ENCODE measurements at regions not wholly inside any gene's neighbourhood (a gene's known extent, or its start where the extent isn't known, plus 50 kb on each side); places are given as distances from the start of the nearest gene placed in this dataset.

DNA sequence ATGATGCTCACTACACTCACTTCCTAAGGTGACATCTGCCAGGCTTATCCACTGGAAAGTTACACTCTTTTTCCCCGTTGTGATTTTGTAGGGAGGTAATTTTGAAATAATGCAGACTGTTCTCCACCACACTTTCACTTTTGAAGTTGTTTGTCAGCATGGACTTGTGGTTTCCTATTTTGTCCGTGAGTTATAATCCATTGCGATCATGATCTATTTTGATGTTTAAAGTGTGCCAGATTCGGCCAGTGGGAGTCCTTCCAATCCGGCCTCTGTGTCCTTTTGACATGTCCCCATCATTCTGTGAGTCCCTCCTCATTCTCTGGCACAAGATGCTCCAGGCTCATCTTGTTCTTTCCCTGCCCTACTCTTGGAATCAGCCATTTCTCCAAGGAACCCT is 211.3 kb upstream of the KLF4 start:
- no peak for DNase-seq (ENCODE audit: low spot score)

DNA sequence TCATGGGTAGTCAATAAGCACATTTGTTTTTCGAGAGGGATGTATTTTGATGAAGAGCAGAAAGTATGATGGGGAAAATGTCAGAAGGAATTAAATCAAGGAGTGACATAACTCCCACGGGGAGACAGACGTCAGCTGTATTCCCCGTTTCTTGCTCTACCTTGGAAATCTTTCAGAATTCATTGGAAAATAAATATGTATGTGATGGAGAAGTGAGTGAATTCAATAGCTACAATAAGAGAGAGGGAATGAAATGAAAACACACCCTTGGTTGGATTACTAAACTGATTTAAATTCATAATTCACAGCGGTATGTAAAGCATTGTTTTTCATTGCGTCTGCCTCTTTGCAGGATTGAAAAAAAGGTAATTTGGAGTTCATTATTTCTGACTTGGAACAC is 209.7 kb upstream of the KLF4 start:
- no peak for DNase-seq (ENCODE audit: low spot score)

DNA sequence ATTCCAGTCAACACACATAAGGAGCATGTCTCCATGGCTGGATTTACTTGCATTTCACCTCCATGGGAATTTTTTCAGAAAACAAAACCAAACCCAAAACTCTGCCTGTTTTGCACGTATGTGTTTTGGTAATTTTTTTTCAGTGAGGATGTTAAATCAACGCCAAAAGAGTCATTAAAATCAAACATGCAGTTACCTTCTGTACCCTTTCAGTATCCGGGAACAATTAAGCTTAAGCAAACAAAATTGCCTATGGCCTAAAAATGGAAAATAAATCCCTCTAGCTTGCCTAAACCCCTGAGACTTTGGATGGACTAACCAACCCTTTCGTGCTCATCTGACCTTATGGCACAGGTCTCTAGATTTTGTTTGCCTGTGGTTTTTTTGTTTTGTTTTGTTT is 209.2 kb upstream of the KLF4 start:
- DNase-seq (ENCODE audit: low spot score), result no peak

DNA sequence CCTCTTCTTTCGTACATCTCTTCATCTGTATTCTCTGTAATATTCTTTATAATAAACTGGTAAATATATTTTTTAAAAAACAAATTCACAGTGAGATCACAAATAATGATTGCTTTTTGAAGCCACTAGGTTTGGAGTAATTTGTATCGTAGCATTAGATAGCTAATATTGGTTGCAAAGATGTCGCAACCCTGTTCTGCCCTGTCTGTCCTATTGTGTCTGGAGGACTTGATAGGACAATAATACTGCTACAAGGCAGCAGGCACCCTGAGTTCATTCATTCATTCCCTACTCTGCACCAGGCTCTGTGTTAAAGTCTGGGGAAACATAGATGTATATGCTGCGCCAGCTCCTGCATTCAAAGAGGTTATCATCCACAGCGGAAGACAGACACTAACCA is 206.7 kb upstream of the KLF4 start:
- no peak for DNase-seq (ENCODE audit: low spot score)

DNA sequence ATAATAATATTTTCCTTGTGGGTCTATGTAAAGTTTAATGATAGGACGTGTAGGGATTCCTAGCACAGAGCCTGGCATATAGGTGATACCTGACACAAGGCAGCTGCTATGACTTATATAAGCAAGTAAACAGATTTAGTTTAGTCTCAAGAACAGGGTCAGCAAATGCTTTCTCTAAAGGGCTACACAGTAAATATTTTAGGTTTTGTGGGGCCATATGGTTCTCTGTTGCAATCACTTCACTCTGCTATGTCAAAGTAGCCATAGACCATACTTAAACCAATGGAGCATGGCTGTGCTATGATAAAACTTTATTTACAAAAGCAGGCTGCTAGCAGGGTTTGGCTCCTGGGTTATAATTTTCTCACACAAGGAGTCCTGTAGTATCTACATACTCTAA is 204.8 kb upstream of the KLF4 start:
- no peak for DNase-seq (ENCODE audit: low spot score)

DNA sequence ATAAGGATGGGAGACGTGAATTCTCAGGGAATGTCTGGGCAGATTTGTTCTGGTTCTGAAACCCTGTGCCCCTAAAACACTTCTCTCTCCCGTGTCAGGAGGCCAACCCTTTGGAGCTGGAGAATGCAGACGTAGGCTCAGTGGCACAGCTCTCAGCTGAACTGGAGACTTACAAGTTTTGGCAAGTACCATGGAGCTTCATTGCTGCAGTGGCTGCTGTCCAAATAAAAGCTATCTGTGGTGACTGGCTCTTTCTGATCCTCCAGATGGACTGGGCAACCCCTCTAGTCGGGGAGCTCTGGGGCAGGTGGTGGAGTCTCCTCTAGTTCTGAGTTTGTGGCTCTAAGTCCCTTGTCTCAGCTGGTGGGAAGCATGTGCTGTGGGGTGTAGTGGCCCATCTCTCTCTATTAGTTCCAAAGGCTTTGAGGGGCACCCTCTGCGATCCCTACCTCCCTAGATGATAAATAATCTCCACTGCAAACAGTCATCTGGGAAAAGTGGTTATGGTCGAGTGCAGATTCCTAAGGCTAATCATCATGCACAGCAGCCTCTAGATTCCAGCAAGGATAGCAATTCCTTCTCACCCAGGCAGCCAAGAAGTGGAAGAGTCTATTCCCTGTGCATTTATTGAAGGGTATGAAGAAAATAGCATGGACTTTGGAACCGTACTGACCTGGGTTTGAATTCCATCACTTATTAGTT is 204.2 kb upstream of the KLF4 start:
- no peak for DNase-seq (ENCODE audit: low spot score)

DNA sequence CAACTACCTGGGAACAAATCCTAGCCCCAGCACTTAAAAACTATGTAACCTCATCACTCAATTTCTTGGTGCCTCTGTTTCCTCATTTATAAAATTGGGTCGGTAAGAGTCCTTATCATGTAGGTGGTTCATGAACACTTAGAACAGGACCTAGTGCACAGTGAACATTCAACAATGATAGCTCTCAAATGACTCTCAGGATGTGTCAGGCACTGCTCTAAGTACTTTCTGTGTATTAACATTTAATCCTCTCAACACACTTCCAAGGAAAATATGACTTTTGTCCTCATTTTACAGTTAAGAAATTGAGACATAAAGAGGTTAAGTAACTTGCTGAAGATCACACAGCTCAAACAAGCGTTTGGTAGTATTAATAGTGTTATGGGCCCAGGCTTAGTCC is 202.1 kb upstream of the KLF4 start:
- no peak for DNase-seq (ENCODE audit: low spot score)

DNA sequence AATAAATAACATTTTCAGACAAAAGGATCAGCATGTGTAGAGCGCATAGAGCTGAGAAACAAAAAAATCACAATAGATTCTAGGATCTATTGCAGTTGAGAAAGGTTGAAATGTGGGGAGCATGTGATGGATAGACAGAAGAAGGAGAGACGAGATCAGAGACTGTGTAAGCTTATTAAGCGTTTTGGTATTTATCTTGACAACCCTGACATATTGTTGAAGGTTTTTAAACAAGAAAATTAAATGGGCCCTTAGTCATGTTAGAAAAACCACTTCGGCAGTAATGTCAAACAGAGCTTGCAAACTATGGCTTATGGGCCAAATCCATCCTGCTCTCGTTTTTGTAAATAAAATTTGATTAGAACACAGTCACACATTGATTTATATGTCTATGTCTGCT is 200.5 kb upstream of the KLF4 start:
- DNase-seq (ENCODE audit: low spot score), result no peak

DNA sequence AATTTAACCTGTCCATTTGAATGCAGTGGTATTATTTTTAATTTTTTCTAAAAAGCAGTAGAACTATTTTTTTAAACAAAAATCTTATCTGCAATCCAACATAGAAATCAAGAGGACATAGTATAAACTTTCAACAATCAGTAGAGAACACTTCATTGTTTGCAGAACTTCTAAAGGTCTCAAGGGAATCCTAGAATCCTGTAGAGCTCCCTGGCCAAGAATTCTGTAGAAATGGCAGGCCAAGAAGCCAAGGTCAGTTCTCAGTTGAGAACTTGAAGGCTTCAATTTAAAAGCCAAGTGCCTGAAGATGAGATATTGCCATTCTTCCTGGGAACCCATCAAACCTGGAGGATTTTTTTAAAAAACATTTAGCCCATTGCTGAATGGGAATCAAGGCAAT is 199.2 kb upstream of the KLF4 start:
- no peak for DNase-seq (ENCODE audit: low spot score)

GRCh38 chr9:107685901-107686300 is 196.3 kb upstream of the KLF4 start:
- DNase-seq (ENCODE audit: low spot score), result no peak

DNA sequence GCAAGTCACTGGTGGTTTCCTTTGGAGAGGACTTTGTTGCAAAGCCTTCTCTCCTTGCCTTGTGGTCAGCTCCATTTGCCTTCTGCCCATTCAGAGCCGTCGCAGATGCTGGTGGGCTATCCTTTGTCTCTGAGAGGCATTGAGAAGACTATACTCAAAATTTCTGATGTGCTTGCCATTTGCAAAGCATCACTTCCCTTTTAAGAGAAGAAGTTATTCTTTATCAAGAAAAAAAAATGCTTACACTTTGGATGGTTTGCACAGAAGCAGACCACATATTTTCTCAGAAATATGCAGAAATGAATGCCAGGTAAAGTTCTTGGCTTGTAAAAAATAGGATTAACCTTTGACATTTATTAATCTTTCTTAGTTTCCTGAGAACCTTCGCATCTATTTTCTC is 195.8 kb upstream of the KLF4 start:
- no peak for DNase-seq (ENCODE audit: low spot score)

- DNase-seq (ENCODE audit: low spot score), result no peak
These were observed 194.7 kb upstream of the KLF4 start for GRCh38 chr9:107684224-107684623.

GRCh38 chr9:107683566-107683965 is 194.0 kb upstream of the KLF4 start:
- peak; percentile 15 for DNase-seq (ENCODE audit: low spot score)

GRCh38 chr9:107681988-107682387 is 192.4 kb upstream of the KLF4 start:
- DNase-seq (ENCODE audit: low spot score), result no peak

DNA sequence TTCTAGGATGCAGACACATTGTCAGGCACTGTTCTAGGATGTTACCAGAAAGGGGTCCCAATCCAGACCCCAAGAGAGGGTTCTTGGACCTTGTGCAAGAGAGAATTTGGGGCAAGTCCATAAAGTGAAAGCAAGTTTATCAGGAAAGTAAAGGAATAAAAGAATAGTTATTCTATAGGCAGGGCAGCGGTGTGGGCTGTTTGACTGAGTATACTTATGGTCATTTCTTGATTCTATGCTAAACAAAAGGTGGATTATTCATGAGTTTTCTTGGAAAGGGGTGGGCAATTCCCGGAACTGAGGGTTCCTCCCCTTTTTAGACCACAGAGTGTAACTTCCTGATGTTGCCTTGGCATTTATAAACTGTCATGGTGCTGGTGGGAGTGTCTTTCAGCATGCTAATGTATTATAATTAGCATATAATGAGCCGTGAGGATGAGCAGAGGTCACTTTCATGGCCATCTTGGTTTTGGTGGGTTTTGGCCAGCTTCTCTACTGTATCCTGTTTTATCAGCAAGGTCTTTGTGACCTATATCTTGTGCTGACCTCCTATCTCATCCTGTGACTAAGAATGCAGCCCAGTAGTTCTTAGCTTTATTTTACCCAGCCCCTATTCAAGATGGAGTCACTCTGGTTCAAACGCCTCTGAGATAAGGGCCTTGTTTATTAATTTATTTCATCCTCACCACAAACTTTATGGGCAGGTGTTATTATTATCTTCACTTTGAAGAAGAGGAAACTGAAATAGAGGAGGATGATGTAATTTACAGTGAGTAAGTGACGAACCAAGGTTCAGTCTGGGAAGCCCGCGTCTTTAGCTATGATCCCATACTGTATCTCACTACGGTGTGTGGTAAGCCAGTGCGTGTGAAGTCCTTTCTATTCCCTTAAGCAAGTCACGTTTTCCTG is 186.0 kb upstream of the KLF4 start:
- DNase-seq (ENCODE audit: low spot score), result no peak

DNA sequence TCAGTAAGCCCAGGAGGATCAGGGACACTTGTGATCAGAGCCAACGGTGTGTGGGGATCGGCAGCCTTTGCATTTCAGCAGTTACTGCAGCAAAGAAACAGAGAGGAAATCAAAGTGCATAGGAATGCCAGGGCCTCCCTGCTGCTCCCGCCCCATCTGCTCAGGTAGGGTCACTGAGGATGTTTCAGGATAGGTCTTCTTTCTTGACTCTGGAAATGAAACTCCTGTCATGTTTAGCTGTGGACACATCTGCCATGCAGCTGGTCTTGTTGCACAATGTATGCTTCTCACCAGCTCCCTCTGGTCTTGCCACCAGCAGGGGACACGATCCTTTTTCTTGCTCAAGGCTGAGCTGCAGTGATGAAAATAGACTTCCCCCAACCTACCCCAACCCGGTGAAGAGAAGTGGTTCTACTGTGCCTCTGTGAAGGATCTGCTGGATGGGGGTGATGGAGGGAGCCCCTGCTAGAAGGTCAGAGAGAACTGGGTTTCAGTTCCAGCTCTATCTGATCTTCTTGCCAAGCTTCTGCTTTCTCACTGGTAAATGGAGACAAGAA is 185.2 kb upstream of the KLF4 start:
- DNase-seq (ENCODE audit: low spot score), result no peak

DNA sequence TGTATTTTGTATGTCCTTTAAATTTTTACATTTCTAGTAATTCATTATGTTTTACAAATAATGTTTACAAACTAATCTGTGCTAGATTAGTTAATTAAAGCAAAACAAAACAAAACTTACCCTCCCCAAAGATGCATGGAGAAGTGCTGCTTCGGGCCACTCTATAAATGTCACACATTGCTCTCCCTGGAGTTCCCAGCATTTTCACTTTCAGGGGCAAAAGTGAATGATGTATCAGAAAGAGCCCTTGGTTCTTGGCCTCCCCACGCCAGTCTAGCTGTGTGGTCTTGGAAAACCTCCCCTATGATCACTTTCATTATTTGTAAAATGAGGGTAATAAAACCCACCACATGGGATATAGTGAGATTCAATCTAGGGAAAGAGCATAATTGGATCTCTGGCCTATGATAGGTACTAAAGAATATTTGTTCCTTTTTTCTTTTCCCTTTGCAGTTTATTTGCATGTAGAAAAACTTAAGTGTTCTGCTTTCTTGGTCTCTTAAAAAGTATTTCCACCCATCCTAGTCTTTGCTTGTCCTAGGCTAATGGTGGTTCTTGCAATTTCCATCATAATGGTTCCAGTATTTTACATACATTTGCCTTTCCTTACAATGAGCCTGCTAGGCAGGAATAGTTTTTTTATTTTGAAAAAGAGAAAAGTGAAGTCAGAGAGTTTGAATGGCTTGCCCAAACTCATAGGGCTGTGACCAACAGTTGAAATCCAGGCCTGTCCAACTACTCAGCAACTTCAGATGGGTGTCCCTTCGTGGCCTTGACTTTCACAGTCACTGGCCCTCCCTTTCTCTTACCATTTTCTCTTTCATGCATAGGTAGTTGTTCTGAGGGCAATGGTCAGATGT is 184.5 kb upstream of the KLF4 start:
- DNase-seq (ENCODE audit: low spot score), result no peak

GRCh38 chr9:107671588-107671987 is 182.0 kb upstream of the KLF4 start:
- no peak for DNase-seq (ENCODE audit: low spot score)

- no peak for DNase-seq (ENCODE audit: low spot score)
These were observed 179.9 kb upstream of the KLF4 start for GRCh38 chr9:107669422-107669821.

- DNase-seq (ENCODE audit: low spot score), result no peak
These were observed 177.9 kb upstream of the KLF4 start for GRCh38 chr9:107667231-107668070.

DNA sequence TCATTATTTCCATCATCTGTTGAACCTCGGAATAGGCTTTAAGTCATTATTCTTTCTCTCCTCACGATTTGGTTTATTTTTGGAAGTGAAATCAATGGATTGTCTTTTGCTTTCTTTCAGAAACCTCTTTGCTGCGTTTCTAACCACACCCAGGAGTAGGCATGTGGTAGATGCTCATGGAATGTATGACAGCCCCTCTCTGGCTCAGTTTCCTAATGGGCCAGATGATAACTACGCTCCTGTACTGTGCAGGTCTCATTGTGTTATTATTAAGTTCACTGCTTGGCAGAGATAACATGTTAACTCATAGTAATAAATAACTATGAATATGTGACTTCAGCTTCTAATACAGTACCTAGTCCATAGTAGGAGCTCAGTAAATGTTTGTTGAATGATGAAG is 175.5 kb upstream of the KLF4 start:
- no peak for DNase-seq (ENCODE audit: low spot score)

Measured in mucosa of gallbladder (tissue), 1 donor.